HG03108 (cell line): ENCODE measurements at regions not wholly inside any gene's neighbourhood (a gene's known extent, or its start where the extent isn't known, plus 50 kb on each side); places are given as distances from the start of the nearest gene placed in this dataset.
"Not testable (repeated sequence)": the region's sequence is repeated elsewhere in the genome, so short reads cannot be mapped to it uniquely, and the experiment has no call there.

ENCODE experiments used
- ATAC-seq: cut with Tn5 transposase; IDR thresholded peaks from one replicate; pipeline ENCODE4 v1.9.1; 2021; ENCODE audit warnings: moderate library complexity; ENCODE audit not compliant: unreplicated experiment

DNA sequence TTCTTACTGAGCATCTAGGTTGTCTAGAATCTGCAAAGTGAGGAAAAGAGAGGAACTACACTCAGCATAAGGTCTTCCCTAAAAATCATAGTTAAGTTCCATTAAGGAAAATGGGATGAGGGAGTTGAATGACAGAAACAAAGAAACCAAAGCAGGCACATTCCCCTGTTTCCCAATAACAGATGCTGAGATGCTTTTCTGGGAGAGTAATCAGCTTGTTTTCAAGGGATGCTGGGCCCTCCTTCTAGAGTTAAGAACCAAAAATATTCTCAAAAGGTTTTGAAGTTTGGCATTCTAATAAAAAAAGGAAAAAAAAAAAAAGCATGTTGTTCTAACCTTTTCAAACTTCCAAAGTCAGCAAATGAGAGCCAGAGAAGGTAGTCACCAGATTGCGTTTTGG is 105.2 kb upstream of the ZNF648 start:
- no peak for ATAC-seq

DNA sequence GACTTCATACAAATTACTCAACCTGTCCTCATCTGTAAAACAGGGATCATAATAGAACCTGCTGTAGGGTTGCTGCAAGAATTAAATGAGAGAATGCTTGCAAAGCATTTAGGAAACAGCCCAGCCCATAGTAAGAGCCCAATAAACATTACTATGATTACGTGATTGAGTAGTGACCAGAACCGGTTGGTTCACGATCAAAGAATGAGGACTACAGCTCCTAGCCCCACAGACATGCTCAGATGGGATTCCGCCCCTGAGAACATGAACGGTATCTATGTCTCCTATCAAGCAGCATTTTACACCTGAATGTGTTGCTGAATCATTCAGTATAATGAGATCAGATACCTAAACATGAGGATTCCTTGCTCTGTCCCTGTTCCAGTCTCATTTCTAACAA is 104.8 kb upstream of the ZNF648 start:
- ATAC-seq = no peak

DNA sequence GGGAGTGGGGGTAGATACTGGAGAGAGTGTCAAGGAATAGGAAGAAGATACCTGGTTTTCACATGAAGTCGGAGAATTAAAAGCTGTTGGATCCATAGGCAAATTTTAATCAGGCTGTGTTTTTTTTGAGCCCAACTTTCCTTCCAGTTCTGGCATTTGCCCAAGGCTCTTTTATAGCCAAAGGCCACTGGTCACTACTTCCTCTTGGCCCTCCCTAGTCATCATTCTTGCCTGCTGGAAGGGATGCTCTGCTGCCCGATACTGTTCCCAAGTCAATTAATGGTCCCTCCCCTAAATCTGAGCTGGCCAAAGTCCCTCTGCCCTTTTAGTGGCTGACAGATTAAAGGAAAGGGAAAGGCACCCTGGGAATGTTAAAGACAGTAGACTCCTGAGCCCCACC is 102.8 kb upstream of the ZNF648 start:
- no peak for ATAC-seq

DNA sequence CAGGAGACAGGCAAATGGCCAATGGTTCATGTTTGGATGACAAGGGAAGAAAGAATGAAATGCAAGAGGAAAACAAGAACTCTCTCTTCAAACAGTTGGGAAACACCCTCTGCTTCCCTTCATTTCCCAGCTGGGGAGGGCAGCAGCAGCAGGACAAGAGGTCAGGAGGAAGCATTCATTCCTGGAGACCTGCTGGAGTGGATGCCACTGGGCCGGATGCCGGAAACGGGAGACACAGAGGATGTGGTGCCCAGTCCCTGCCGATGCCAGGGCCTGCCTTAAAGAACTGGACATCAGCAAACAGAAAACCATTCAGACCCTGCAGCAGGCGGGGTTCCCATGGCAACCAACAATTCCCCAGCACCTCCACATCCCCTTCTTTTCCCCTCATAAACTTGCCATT is 102.3 kb upstream of the ZNF648 start:
- no peak for ATAC-seq

DNA sequence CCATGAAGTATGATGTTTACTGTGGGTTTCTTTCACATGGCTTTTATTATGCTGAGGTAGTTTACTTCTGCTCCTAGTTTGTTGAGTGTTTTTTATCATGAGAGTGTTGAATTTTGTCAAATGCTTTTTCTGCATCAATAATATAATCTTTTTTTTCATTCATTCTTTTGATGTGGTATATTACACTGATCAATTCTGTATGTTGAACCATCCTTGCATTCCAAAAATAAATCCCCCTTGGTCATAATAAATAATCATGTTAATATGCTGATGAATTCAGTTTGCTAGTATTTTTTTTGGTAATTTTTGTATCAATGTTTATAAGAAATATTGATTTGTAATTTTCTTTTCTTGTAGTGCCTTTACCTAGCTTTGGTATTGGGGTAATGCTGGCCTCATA is 97.9 kb upstream of the ZNF648 start:
- no peak for ATAC-seq

DNA sequence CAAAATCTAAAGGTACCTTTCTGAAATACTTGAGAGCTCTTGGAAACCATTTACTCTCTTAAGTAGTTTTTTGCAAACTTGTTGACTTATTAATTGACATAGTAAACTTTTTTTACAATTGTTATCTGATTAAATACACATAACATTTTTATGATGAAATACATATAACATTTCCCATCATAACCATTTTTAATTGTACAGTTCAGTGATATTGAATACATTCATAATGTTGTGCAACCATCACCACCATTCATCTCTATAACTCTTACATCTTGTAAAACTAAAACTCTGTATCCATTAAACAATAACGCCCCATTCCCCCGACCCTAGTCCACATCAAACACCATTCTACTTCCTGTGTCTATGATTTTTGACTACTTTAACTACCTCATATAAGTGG is 95.7 kb upstream of the ZNF648 start:
- ATAC-seq = no peak

DNA sequence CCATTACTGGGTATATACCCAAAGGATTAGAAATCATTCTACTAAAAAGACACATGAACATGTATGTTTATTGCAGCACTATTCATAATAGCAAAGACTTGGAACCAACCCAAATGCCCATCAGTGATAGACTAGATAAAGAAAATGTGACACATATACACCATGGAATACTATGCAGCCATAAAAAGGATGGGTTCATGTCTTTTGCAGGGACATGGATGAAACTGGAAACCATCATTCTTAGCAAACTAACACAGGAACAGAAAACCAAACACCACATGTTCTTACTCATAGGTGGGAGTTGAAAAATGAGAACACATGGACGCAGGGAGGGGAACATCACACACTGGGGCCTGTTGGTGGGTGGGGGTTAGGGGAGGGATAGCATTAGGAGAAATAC is 92.9 kb upstream of the ZNF648 start:
- ATAC-seq = not testable (repeated sequence)

DNA sequence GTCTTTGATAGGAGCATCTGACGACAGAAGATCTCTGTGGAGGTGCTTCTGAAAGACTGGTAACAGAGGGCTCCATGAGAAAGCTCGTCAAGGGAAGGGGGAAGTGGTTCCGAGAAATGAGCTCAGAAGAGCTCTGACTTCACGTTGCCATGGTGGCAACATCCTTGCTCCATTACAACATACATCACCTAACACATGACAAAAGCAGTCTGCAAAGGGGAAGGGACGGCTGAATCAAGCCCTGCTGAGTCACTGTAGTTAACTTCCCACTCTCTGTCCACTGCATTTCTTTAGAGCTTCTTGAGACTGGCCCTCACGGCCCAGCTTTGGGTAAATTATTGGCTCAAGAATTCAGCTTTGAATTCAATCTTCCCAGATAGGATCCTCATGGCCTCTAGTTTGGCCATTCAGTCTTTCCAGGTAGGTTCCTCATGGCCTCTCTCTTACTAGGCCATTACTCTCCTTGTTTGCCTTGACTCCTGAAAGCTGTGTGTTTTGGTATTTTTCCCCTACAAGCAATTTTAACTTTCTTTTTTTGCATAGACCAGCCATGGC is 88.0 kb upstream of the ZNF648 start:
- no peak for ATAC-seq

DNA sequence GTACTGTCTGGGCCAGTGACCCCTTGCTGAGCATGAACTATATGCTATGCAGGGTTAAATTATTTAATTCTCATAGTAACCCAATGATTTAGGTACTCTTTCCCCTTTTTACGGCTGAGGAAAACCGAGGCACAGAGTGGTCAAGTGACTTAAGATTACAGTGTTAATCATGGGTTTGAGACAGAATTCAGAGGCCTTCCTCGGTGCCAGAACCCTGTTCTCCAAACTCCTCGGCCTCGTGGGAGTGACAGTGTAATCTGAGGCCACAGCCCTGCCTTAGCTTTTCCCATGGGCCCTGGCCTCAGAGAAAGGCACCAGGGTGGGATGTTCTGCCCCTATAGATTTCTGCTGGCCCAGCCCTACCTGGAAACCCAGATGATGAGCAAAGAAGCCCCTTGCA is 86.4 kb upstream of the ZNF648 start:
- ATAC-seq = no peak

DNA sequence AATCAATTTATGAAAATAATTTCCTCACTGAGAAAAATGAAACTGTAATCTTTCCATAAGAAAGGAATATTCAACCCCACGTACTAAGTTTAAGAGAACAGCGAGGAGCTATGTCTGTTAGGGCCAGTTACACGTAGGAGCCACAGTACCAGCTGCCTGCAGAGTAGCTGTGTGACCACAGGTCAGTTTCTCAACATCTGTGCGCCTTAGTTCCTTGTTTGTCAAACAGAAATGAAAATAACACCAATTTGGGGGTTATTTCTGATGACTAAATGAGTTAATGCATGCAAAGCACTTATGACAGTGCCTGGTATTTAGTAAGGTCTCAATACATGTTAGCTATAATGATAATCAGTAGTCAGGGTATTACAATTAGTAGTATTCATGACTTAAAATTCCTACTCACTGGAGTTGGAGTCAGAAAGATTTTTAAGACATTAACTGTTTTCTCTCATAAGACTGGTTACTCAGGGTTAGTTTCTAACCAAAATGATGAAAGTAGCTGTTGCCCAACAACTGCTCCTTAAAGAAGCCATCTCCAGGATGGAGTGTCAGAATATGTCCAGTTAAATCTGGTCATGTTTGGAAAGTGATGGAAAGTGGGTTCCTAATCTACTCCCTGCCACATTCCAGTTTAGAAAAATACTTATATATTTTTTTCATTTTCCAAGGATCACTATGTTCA is 85.8 kb upstream of the ZNF648 start:
- ATAC-seq = peak; percentile 92

DNA sequence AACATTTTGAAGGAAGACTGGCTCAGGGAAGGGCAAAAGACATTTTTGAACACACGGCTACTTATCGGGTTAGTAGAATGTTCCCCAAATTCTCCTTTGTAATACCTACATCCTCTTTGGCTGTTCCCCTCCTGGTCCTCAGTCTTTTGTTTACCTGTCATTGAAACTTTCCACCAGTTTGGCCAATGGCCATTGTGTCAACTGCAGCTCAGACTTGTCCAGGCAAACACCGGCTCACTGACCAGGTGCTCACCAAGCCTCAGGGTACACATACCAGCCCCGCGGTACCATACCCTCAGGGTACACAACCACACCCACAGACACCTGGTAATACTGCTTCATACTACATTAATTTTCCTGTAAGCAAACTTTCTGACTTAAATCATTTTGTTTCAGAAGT is 84.8 kb upstream of the ZNF648 start:
- ATAC-seq = no peak

DNA sequence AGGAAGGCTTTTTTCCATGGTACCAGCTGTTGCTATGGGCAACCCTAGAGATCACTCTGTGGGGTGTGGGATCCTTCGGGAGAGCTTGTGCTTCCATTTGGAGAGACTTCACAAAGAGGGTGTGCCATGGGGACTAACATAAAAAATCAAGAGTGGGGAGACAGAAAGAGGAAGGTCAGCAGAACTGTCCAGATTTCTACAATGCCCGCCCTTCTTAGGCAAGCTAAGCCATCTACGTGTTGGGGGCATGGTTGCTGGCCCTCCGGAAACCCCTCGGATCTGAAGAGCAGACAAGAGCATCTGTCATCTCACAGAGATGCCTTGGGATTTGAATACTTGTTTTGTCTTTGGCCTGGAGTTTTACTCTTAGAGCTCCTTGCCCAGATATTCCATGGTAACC is 83.9 kb upstream of the ZNF648 start:
- no peak for ATAC-seq

DNA sequence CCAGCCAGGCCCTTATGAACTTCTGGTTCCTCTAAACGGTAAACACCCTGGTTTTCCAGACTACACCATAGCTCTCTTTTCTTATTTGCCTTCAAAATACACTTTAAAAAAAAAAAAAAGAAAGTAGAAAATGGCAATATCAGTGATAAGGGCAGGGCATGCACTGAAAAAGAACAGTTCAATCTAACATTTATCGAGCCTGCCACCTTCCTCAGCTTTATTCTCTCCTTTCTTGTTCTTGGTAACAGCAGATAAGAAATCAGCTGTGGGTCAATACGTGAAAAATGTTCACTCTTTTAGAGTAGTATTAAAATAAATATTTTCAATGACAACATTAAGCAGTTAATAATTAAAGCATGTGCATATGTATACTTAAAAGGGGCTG is 83.1 kb upstream of the ZNF648 start:
- no peak for ATAC-seq

DNA sequence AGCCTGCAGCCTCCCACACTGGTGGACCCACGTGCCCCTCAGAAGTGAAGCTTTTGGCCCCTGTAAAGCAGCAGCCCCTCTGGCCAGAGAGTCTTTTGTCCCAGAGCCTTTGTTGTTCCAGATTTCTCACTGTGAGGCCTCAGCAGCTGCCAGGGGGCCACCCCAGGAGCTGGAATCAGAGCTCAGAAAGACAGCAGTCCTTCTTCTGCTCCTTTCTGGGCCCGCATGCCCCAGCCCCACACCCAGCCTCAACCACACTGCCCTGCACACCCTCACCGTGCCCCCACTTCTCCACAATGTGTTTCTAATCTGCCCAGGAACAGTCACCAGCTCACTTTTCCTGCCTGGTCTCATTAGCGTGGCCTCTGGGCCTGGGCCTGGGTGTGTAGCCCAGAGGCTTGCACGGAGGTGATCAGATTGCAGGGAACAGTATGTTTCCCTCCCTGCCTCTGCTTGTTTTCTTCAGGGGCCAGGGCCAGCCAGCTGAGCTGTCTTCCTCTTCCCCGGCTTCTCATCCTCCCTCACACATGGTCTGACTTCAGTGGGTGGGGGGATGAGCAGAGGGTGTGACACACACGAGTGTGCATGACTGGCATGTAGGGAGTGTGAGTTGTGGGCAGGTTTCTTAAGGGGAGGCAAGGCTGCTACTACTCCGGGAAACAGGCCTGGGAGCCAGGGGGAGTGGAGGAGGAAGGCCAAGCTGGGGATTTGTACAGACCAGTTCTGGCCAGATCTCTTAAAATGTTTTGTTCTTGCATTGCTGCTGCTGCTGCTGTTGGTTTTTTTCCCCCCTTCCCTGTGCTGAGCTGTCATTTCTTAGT is 82.5 kb upstream of the ZNF648 start:
- no peak for ATAC-seq

DNA sequence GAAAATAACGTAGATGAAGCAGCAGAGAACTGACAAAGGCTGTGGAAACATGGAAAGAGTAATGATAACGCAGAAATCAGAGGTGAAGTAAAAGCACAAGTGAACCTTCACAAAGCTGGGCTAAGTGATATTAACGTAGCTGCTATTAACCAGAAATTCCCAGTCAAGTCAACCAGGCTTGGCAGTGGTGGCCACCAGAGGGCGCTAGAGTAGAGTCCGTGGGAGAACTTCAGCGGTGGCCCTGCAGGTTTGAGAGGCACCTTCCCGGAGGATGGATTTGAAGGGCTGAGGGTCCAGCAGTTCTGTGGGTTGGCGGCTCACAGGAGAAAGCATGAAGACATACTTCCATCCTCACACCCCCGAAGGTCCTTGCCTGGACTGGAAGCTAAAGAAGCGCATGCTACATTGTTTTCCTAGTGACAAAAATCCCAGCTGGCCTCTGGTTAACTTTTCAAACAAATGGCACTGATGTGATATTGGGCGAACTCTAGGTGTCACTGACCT is 81.7 kb upstream of the ZNF648 start:
- no peak for ATAC-seq

DNA sequence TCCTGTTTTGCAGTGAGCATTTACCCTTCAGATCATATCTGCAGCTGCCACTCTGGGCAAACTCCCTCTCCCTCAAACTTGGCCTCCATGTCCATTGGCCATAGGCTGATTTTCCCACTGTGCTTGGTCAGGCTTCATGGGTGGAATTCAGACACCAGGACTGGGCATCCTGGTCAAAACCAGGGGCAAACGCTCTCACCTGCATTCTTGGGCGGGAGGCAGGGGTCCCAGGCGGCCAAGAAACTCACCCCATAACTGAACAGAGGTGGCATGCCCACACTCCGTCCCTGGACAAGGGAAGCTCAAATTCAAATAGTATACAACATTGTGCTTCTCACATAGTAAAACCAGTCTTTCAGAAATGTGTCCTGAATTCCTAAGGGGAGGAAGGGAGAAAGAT is 81.1 kb upstream of the ZNF648 start:
- no peak for ATAC-seq

DNA sequence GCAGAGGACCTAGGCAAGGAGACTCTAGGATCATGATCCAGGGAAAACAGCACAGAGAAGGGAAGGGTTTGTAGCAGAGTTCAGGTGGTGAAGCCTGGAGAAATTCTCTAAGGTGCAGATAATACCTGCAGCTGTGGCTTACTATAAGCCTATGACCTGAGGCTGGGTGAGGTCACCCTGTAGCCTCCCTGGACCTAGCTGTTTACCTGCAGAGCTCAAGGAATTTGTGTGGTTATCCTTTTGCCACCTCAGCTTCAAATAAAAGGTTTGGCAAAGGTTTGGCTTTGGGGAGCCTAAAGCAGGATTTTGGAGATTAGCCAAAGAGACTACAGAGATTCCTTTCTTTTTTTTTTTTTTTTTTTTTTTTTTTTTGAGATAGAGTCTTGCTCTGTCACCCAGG is 79.5 kb upstream of the ZNF648 start:
- ATAC-seq = no peak

DNA sequence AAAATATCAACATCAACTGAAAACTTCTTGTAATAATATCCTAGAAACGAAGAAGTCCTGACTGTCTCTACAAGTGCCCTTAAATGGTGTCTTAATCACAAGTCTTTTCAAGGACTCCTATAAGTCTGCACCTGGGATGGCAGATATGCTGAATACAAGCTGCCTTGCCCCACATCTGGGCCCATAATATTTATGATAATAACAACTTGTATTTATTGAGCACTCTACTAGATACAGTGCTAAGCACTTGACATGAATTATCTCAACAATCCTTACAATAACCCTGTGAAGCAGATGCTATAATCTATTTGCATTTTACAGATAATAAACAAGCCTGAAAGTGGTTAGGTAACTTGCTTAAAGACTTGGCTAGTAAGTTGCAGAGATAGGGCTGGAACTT is 78.0 kb upstream of the ZNF648 start:
- ATAC-seq = no peak

DNA sequence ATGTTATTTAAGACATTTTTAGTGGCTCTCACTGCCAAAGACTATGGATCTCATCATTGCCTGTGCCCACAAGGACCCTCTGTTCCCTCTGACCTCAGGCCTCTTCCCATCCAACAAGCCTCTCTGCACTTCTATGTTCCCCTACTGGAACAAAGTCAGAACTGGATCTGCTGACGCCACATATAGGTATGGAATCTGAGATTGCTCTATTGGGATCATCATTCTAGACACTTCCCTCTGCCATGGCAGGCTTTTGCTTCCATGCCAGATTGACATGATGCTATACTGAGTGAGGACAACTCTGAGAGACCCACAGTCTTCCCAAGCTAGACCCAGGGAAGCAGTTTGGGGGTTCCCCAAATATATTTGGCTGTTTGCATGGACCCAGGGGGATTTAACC is 76.0 kb upstream of the ZNF648 start:
- ATAC-seq = no peak

DNA sequence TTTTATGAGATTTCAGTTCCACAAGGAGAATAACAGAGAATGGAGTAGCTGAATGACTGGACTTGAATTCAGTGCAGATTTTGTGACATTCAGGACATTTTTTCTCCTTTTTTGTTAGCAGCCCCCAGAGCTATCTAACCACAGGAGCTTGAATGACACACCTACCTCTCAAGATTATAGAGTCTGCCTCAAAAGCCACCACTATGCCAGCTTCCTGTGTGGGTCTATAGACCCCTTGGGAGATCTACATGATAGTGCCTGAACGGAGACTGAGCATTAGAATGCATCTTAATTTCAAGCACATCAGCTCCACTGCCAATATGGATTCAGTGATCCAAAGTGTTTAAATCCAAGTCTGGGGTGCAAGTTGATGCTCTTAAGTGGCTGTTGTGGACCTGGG is 74.4 kb upstream of the ZNF648 start:
- no peak for ATAC-seq

DNA sequence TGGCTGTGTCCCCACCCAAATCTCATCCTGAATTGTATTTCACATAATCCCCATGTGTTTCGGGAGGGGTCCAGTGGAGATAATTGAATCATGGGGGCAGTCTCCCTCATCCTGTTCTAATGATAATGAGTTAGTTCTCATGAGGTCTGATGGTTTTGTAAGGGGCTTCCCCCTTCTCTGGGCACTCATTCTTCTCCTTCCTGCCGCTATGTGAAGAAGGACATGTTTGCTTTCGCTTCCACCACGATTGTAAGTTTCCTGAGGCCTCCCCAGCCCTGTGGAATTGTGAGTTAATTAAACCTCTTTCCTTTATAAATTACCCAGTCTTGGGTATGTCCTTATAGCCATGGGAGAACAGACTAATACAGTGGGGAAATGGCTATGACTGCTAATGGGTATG is 72.7 kb upstream of the ZNF648 start:
- no peak for ATAC-seq

DNA sequence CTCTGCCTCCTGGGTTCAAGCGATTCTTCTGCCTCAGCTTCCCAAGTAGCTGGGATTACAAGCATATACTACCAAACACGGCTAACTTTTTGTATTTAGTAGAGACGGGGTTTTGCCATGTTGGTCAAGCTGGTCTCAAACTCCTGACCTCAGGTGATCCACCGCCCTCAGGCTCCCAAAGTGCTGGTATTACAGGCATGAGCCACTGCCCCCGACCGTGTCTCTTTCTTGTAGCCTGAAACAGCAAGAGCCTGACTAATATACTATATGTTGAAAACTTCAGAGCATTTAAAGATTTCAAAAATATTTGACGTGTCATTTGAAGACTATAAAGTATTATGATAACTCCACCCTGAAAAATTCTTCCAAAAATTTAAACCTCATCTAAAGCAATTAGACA is 71.7 kb upstream of the ZNF648 start:
- ATAC-seq = no peak
